A673 (cell line): ENCODE measurements at regions not wholly inside any gene's neighbourhood (a gene's known extent, or its start where the extent isn't known, plus 50 kb on each side); places are given as distances from the start of the nearest gene placed in this dataset.

Experiments
- BruUV-seq: library from RNA; stranded (reverse); fragments of 400-500 nt; replicated peaks from 2 replicates; lab custom pipeline; 2021; lab: Mats Ljungman, UMichigan
- CTCF ChIA-PET: fragments of 300-600 bp; sonication (Branson Sonifier 250); formaldehyde crosslinking; loops from one replicate; lab custom pipeline; 2022; ENCODE audit warnings: antibody characterized with exemption; lab: Charles Lee
- POLR2A ChIA-PET: fragments of 300-600 bp; sonication (Branson Sonifier 250); formaldehyde crosslinking; loops from one replicate; lab custom pipeline; 2022; ENCODE audit warnings: antibody characterized with exemption; ENCODE audit not compliant: low non-redundant PET; lab: Charles Lee
- DNase-seq: peaks from one replicate; pipeline ENCODE4 v3.0.0-alpha.2; 2015; ENCODE audit warnings: low spot score
- H3K27ac ChIP-seq: fragments of 200-600 bp; sonication (generic); 2 replicates; pipeline ENCODE4 v1.5.1; 2016; ENCODE audit warnings: mixed run types, low read depth, mild to moderate bottlenecking, mixed read lengths, antibody characterized with exemption, low read length; ENCODE audit not compliant: poor library complexity, severe bottlenecking
- H3K27me3 ChIP-seq: fragments of 200-600 bp; sonication (generic); replicated peaks from 2 replicates; pipeline ENCODE4 v1.6.1; 2017; ENCODE audit warnings: mixed run types, low read depth, mild to moderate bottlenecking, mixed read lengths, antibody characterized with exemption, low read length; ENCODE audit not compliant: insufficient read depth, poor library complexity
- H3K36me3 ChIP-seq: fragments of 200-600 bp; sonication (generic); 2 replicates; pipeline ENCODE4 v1.6.1; 2016; ENCODE audit warnings: mixed run types, mild to moderate bottlenecking, mixed read lengths, antibody characterized with exemption, low read length; ENCODE audit not compliant: insufficient read depth, poor library complexity, severe bottlenecking
- H3K4me1 ChIP-seq: fragments of 200-600 bp; sonication (generic); 2 replicates; pipeline ENCODE4 v1.6.1; 2017; ENCODE audit warnings: mixed run types, mild to moderate bottlenecking, mixed read lengths, antibody characterized with exemption, low read length; ENCODE audit not compliant: insufficient read depth, poor library complexity, severe bottlenecking
- H3K4me3 ChIP-seq: fragments of 200-600 bp; sonication (generic); 2 replicates; pipeline ENCODE4 v1.5.1; 2016; ENCODE audit warnings: low read depth, mixed run types, mild to moderate bottlenecking, mixed read lengths, low read length; ENCODE audit not compliant: poor library complexity, severe bottlenecking
- H3K9me3 ChIP-seq: fragments of 200-600 bp; sonication (generic); 2 replicates; pipeline ENCODE4 v1.6.1; 2016; ENCODE audit warnings: mixed run types, low read depth, mild to moderate bottlenecking, mixed read lengths, antibody characterized with exemption, low read length; ENCODE audit not compliant: poor library complexity, severe bottlenecking
- EZH2 ChIP-seq: fragments of 200-600 bp; sonication (generic); IDR thresholded peaks from 2 replicates; pipeline ENCODE4 v1.6.1; 2017; ENCODE audit warnings: borderline replicate concordance, low read depth, mild to moderate bottlenecking, mixed read lengths, antibody characterized with exemption, low read length; ENCODE audit not compliant: poor library complexity, severe bottlenecking
- intact Hi-C: fragments of 100-400 bp; cut with micrococcal nuclease; formaldehyde crosslinking; loops from one replicate; pipeline ENCODE4 v1.10.0; 2022; ENCODE audit not compliant: unreplicated experiment
- TF ChIP-seq, protein P1 (sequence below): fragments of 300-800, 200-600 bp; sonication (generic); conservative IDR thresholded peaks from 2 replicates; pipeline ENCODE4 v1.5.1; 2017; ENCODE audit warnings: low read depth, mild to moderate bottlenecking, antibody characterized with exemption, low read length, moderate library complexity, mixed read lengths

DNA sequence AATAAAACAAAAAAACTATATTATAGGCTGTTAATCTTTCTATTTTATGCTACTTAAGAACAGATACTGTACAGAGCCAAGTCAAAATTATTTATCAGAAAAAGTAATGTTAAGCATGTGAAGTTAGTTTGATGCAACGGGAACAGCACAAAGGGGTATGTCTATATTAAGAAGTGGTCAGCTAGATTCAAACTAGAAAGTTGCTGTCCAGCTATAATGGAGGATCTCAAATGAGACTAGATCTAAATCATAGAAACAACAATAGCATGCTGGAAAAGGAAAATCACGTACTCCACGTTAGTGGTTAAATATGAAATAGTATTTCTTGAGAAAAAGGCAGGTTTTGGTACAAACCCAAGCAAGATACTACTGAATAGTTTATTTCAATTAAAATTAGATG is 1124.0 kb downstream of the GRIK2 start:
- Histone ChIP-seq H3K27ac (no peak overlapping the region), H3K27me3 (no peaks in the 10 kb centered on the region), H3K4me1 (no peaks in the 10 kb centered on the region), H3K9me3 (no peaks in the 10 kb centered on the region), H3K4me3 (no peak overlapping the region), H3K36me3 (no peaks in the 10 kb centered on the region)
- no peak for DNase-seq
- ChIA-PET POLR2A (no interaction called here), CTCF (no interaction called here)
- intact Hi-C loops = no loop called here
- TF ChIP-seq EZH2 = no peak
- TF ChIP-seq, protein P1, sequence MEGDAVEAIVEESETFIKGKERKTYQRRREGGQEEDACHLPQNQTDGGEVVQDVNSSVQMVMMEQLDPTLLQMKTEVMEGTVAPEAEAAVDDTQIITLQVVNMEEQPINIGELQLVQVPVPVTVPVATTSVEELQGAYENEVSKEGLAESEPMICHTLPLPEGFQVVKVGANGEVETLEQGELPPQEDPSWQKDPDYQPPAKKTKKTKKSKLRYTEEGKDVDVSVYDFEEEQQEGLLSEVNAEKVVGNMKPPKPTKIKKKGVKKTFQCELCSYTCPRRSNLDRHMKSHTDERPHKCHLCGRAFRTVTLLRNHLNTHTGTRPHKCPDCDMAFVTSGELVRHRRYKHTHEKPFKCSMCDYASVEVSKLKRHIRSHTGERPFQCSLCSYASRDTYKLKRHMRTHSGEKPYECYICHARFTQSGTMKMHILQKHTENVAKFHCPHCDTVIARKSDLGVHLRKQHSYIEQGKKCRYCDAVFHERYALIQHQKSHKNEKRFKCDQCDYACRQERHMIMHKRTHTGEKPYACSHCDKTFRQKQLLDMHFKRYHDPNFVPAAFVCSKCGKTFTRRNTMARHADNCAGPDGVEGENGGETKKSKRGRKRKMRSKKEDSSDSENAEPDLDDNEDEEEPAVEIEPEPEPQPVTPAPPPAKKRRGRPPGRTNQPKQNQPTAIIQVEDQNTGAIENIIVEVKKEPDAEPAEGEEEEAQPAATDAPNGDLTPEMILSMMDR = no peak
- no TSS peak for BruUV-seq

GRCh38 chr6:102501615-102502014 is 1108.1 kb downstream of the GRIK2 start:
- Histone ChIP-seq H3K4me3 (no peak overlapping the region), H3K27ac (no peak overlapping the region), H3K4me1 (no peaks in the 10 kb centered on the region), H3K36me3 (no peaks in the 10 kb centered on the region), H3K9me3 (peaks cover 5% of the 10 kb centered on the region), H3K27me3 (no peaks in the 10 kb centered on the region)
- TF ChIP-seq, protein P1 = no peak
- TF ChIP-seq EZH2 = no peak
- BruUV-seq = no TSS peak
- POLR2A ChIA-PET = no interaction called here
- no peak for DNase-seq
- CTCF ChIA-PET = no interaction called here
- intact Hi-C loops = no loop called here

DNA sequence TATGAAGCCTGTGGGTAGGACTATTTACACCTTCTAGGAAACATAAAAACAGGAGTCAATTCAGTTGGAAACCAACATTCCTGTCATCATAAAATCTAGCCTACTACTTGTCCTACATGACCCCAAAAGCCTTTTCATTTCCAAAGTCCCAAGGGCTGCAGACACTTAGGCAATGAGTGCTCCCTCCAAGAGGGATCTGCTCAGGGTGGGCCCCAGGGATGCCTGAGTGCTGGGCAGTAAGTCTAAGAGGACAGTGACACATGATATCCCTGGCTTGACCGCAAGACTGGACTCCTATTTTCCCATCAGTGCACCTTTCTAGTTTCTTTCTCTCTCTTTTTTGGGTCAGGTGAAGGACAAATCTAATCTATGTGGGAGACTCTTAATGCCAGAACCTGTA is 1101.3 kb downstream of the GRIK2 start:
- ChIA-PET CTCF (no interaction called here), POLR2A (no interaction called here)
- Histone ChIP-seq H3K36me3 (no peaks in the 10 kb centered on the region), H3K27ac (no peak overlapping the region), H3K4me1 (no peaks in the 10 kb centered on the region), H3K4me3 (no peak overlapping the region), H3K27me3 (no peaks in the 10 kb centered on the region), H3K9me3 (no peaks in the 10 kb centered on the region)
- no TSS peak for BruUV-seq
- intact Hi-C loops = no loop called here
- DNase-seq = no peak
- TF ChIP-seq EZH2 = no peak
- TF ChIP-seq, protein P1 = no peak
